ENCODE measurements at regions not wholly inside any gene's neighbourhood (a gene's known extent, or its start where the extent isn't known, plus 50 kb on each side); places are given as distances from the start of the nearest gene placed in this dataset.
A peak's percentile ranks its signal among the peaks of the same experiment; 100 is the strongest.

DNA sequence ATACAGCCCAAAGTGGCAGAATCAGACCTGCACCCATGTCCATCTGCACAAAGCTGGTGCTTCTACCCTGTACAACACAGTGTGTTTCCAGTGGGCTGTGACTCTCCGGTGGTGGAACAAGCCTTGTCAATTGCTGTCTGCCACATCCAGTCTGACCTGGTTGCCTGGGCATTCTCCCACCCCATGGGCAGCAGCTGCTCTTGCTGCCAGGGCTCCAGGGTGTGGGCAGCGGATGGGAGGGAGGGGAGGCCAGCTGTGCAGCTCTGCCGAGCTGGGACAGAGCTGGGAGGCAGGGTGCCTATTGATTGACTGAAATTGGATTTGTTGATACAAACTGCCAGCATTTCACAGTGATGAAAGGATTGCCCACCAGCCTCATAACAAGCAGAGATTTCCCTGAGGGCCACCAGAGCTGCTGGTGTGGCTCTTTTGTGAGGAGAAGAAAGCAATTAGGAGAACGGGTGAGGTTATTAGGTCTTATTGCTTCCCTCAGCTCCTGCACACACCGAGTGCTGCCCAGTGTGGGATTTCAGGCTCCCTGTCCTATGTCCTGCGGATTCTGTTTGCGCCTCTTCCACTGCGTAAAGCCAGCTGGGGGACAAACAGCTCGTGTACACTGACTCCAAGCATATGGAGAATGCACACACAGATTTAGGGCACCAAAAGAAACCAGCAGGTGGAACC is 150.8 kb downstream of the NRN1 start:
- H3K27ac Mint-ChIP-seq = no peak overlapping the region
- peaks cover 0 to 2% of the 10 kb centered on the region in 2 donors for H3K36me3 Mint-ChIP-seq
- H3K27me3 Mint-ChIP-seq = peaks cover 2 to 3% of the 10 kb centered on the region in 2 donors
- intact Hi-C loops (cut with micrococcal nuclease) = no loop called here
- no peaks in the 10 kb centered on the region for H3K9me3 Mint-ChIP-seq
- no peak overlapping the region for H3K4me3 Mint-ChIP-seq
- H3K27me3 ChIP-seq (ENCODE audit: insufficient read depth, low read length) = no peaks in the 10 kb centered on the region
- H3K27ac ChIP-seq (ENCODE audit: low read depth, low read length) = no peak overlapping the region
- H3K4me3 ChIP-seq (ENCODE audit: low read length in 2 of 2) = no peak overlapping the region
- H3K9me3 ChIP-seq (ENCODE audit: control insufficient read depth in 1 of 2, low read length in 2 of 2) = no peaks in the 10 kb centered on the region
- ChIA-PET POLR2A (ENCODE audit: partially characterized antibody) (interaction anchor here (1.1 kb wide), 1 partner anchor 11 kb away, joined by 5 read pairs; no protein-coding TSS in a partner anchor), CTCF (ENCODE audit: partially characterized antibody) (interaction anchor here (1.5 to 1.6 kb wide), 2 partner anchors 11 to 36 kb away, joined by 3 to 5 read pairs; no protein-coding TSS in a partner anchor)
- H3K4me1 Mint-ChIP-seq = peaks cover 0 to 6% (median 3%) of the 10 kb centered on the region in 4 donors
- no peak for DNase-seq
- H3K36me3 ChIP-seq (ENCODE audit: insufficient read depth, low read length) = no peaks in the 10 kb centered on the region
- peaks cover 8% of the 10 kb centered on the region for H3K4me1 ChIP-seq (ENCODE audit: insufficient read depth, low read length)

DNA sequence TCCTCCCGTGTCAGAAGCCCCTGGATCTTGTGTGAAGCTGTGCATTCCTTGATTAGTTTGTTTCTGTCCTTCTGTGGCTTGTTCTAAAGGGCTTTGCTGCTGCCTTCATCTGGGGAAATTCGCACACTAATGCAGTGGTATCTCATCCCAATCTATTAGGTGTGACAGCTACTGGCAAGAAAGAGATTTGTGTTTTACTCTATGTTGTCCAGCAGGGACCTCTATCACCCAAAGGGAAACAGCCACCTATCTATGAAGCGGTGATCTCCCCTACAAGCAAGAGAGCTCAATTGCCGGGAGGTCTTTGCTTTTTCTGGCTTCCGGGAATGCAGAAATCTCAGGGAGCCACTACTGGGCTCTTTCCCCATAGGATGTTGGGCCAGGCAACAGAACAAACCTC is 151.8 kb downstream of the NRN1 start:
- Mint-ChIP-seq H3K9me3 (no peaks in the 10 kb centered on the region), H3K4me1 (peaks cover 0 to 9% (median 5%) of the 10 kb centered on the region in 4 donors), H3K36me3 (no peaks in the 10 kb centered on the region), H3K27me3 (peaks cover 3 to 5% of the 10 kb centered on the region in 2 donors), H3K27ac (no peak overlapping the region), H3K4me3 (no peak overlapping the region)
- H3K9me3 ChIP-seq (ENCODE audit: control insufficient read depth in 1 of 2, low read length in 2 of 2) = no peaks in the 10 kb centered on the region
- ChIA-PET CTCF (ENCODE audit: partially characterized antibody) (interaction anchor here (1.5 to 1.6 kb wide), 2 partner anchors 10 to 37 kb away, joined by 3 to 5 read pairs; no protein-coding TSS in a partner anchor), POLR2A (ENCODE audit: partially characterized antibody) (no interaction called here)
- no peaks in the 10 kb centered on the region for H3K27me3 ChIP-seq (ENCODE audit: insufficient read depth, low read length)
- no peak for DNase-seq
- intact Hi-C loops (cut with micrococcal nuclease) = no loop called here
- H3K4me1 ChIP-seq (ENCODE audit: insufficient read depth, low read length) = peaks cover 15% of the 10 kb centered on the region
- no peak overlapping the region for H3K4me3 ChIP-seq (ENCODE audit: low read length in 2 of 2)
- H3K27ac ChIP-seq (ENCODE audit: low read depth, low read length) = no peak overlapping the region
- no peaks in the 10 kb centered on the region for H3K36me3 ChIP-seq (ENCODE audit: insufficient read depth, low read length)

DNA sequence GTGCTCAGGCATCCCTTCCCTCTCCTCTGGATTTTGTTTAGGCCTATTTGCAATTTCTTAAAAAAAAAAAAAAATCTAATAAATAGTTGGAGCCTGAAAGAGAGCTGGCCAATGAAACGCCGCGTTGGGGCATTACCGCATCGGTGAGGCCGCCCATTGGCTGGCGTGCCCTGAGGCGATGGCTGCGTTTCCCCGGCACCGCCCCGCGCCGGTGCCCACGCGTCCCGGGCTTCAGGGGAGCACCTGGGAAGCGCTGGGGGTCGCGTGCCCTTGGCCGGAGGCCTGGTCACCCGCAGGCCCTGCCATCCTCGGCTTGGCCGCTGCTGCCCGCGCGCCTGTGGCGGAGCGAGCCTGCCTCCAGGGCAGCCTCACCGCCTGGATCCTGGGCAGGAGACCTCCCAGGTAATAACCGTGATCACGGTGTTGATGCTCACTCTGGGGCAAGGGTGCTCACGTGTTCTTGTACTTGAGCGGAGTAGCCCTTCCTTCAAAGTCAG is 155.4 kb downstream of the NRN1 start:
- Histone ChIP-seq H3K27ac (ENCODE audit: low read depth, low read length) (peak overlapping the region; percentile 56), H3K4me3 (ENCODE audit: low read length in 2 of 2) (peak overlapping the region; percentile 68 to 69), H3K27me3 (ENCODE audit: insufficient read depth, low read length) (no peaks in the 10 kb centered on the region), H3K9me3 (ENCODE audit: control insufficient read depth in 1 of 2, low read length in 2 of 2) (no peaks in the 10 kb centered on the region), H3K4me1 (ENCODE audit: insufficient read depth, low read length) (peaks cover 15% of the 10 kb centered on the region), H3K36me3 (ENCODE audit: insufficient read depth, low read length) (no peaks in the 10 kb centered on the region)
- ChIA-PET CTCF (ENCODE audit: partially characterized antibody) (interaction anchor here (0.7 kb wide), 1 partner anchor 41 kb away, joined by 4 read pairs; no protein-coding TSS in a partner anchor), POLR2A (ENCODE audit: partially characterized antibody) (interaction anchor here (0.6 to 1.7 kb wide), 2 partner anchors 26 to 58 kb away, joined by 3 to 8 read pairs; no protein-coding TSS in a partner anchor)
- peaks cover 0 to 2% (median 0%) of the 10 kb centered on the region in 8 donors for H3K9me3 Mint-ChIP-seq
- peak overlapping the region; percentile 80 to 92 (median 86) for H3K4me3 Mint-ChIP-seq
- DNase-seq = peak; percentile 65 to 75 (median 71)
- H3K27me3 Mint-ChIP-seq = peaks cover 3% of the 10 kb centered on the region in 2 donors
- intact Hi-C loops (cut with micrococcal nuclease) = loop anchor here (1.0 kb wide), 1 partner anchor 15 kb away; no protein-coding TSS in a partner anchor
- peak overlapping the region in 6 of 7 donors; percentile 13 to 92 (median 88) for H3K27ac Mint-ChIP-seq
- peaks cover 0 to 13% (median 7%) of the 10 kb centered on the region in 4 donors for H3K4me1 Mint-ChIP-seq
- no peaks in the 10 kb centered on the region for H3K36me3 Mint-ChIP-seq

DNA sequence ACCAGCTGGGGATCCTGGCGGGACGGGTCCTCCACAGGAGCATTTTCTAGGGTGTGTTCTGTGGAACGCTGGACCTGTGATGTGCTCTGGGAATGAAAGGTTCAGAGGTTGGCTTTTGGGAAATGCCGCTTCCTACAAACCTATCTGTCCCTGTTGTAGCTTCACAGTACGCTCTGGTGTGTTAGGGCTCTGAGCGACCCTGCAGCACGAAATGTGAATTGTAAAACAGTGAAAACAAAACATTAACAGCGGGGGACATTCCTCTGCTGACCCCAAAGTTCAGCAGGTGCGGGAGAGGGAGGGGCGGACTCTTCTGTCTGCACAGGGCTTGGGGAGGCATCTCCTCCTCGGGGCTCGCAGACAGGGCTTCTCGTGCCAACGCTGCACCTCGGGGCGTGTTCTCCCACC is 155.9 kb downstream of the NRN1 start:
- DNase-seq = no peak
- Mint-ChIP-seq H3K9me3 (peaks cover 0 to 2% (median 0%) of the 10 kb centered on the region in 8 donors), H3K4me1 (peaks cover 0 to 13% (median 7%) of the 10 kb centered on the region in 4 donors), H3K36me3 (no peaks in the 10 kb centered on the region), H3K27me3 (peaks cover 3% of the 10 kb centered on the region in 2 donors), H3K27ac (peak overlapping the region in 5 of 7 donors; percentile 44 to 96 (median 86)), H3K4me3 (peak overlapping the region; percentile 80 to 92 (median 86))
- intact Hi-C loops (cut with micrococcal nuclease) = loop anchor here (1.0 kb wide), 1 partner anchor 15 kb away; no protein-coding TSS in a partner anchor
- H3K4me3 ChIP-seq (ENCODE audit: low read length in 2 of 2) = peak overlapping the region; percentile 29 to 68
- CTCF ChIA-PET (ENCODE audit: partially characterized antibody) = no interaction called here
- no peaks in the 10 kb centered on the region for H3K9me3 ChIP-seq (ENCODE audit: control insufficient read depth in 1 of 2, low read length in 2 of 2)
- POLR2A ChIA-PET (ENCODE audit: partially characterized antibody) = interaction anchor here (0.6 to 1.7 kb wide), 2 partner anchors 26 to 58 kb away, joined by 3 to 8 read pairs; no protein-coding TSS in a partner anchor
- H3K27me3 ChIP-seq (ENCODE audit: insufficient read depth, low read length) = no peaks in the 10 kb centered on the region
- no peaks in the 10 kb centered on the region for H3K36me3 ChIP-seq (ENCODE audit: insufficient read depth, low read length)
- H3K4me1 ChIP-seq (ENCODE audit: insufficient read depth, low read length) = peaks cover 15% of the 10 kb centered on the region
- H3K27ac ChIP-seq (ENCODE audit: low read depth, low read length) = peak overlapping the region; percentile 56

DNA sequence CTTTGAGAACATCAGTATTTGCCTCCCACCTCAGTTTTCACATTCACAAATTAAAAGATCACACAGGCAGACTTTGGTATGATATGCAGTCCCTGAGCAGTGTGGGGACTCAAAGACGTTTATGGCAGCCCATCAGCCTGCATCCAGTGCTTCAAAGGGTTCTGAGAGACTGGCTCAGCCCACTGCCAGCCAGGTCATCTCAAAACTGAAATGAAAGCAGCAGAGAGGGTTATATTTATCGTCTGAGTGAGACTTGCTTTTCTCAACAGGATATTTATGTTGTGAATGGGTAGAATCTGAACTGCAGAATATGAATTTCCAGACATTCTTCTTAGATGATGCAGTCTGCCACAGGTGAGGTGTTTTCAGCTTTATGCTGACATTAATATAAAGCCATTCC is 159.8 kb downstream of the NRN1 start:
- no peak overlapping the region for H3K4me3 ChIP-seq (ENCODE audit: low read length in 2 of 2)
- no peak overlapping the region for H3K27ac Mint-ChIP-seq
- H3K27me3 ChIP-seq (ENCODE audit: insufficient read depth, low read length) = no peaks in the 10 kb centered on the region
- intact Hi-C loops (cut with micrococcal nuclease) = no loop called here
- ChIA-PET CTCF (ENCODE audit: partially characterized antibody) (interaction anchor here (0.5 kb wide), 1 partner anchor 34 kb away, joined by 3 read pairs; no protein-coding TSS in a partner anchor), POLR2A (ENCODE audit: partially characterized antibody) (no interaction called here)
- no peaks in the 10 kb centered on the region for H3K36me3 ChIP-seq (ENCODE audit: insufficient read depth, low read length)
- H3K9me3 ChIP-seq (ENCODE audit: control insufficient read depth in 1 of 2, low read length in 2 of 2) = no peaks in the 10 kb centered on the region
- DNase-seq = no peak
- H3K4me1 Mint-ChIP-seq = peaks cover 0 to 12% (median 7%) of the 10 kb centered on the region in 4 donors
- peaks cover 0 to 3% of the 10 kb centered on the region in 2 donors for H3K27me3 Mint-ChIP-seq
- peaks cover 0 to 9% (median 3%) of the 10 kb centered on the region in 8 donors for H3K9me3 Mint-ChIP-seq
- no peaks in the 10 kb centered on the region for H3K36me3 Mint-ChIP-seq
- peaks cover 14% of the 10 kb centered on the region for H3K4me1 ChIP-seq (ENCODE audit: insufficient read depth, low read length)
- no peak overlapping the region for H3K4me3 Mint-ChIP-seq
- no peak overlapping the region for H3K27ac ChIP-seq (ENCODE audit: low read depth, low read length)

DNA sequence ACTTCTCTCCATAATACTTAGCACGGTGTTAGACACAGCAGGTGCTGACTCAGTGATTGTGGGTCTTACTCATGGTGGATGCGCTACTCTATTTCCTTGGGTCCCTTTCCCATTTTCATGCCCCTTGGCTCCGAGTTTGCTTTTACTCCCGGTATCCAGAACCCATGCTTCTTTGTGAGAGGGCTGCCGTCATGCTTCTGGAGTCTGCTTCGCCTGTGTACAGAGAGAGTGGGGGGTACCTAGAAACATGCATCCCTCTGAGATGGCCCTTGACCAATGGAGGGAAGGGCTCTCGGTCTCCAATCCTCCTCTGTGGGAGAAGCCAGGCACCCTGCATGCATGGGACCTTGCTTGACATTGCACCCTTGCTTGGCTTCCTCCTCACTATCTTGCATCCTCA is 160.4 kb downstream of the NRN1 start:
- Mint-ChIP-seq H3K4me3 (no peak overlapping the region), H3K9me3 (peaks cover 0 to 9% (median 3%) of the 10 kb centered on the region in 8 donors), H3K27ac (no peak overlapping the region), H3K36me3 (no peaks in the 10 kb centered on the region), H3K4me1 (peaks cover 0 to 8% (median 5%) of the 10 kb centered on the region in 4 donors), H3K27me3 (peaks cover 0 to 3% of the 10 kb centered on the region in 2 donors)
- no peaks in the 10 kb centered on the region for H3K9me3 ChIP-seq (ENCODE audit: control insufficient read depth in 1 of 2, low read length in 2 of 2)
- ChIA-PET CTCF (ENCODE audit: partially characterized antibody) (no interaction called here), POLR2A (ENCODE audit: partially characterized antibody) (interaction anchor here (0.8 kb wide), 1 partner anchor 24 kb away, joined by 3 read pairs; no protein-coding TSS in a partner anchor)
- H3K4me3 ChIP-seq (ENCODE audit: low read length in 2 of 2) = no peak overlapping the region
- peaks cover 9% of the 10 kb centered on the region for H3K4me1 ChIP-seq (ENCODE audit: insufficient read depth, low read length)
- no peak for DNase-seq
- intact Hi-C loops (cut with micrococcal nuclease) = no loop called here
- H3K27ac ChIP-seq (ENCODE audit: low read depth, low read length) = no peak overlapping the region
- H3K27me3 ChIP-seq (ENCODE audit: insufficient read depth, low read length) = no peaks in the 10 kb centered on the region
- H3K36me3 ChIP-seq (ENCODE audit: insufficient read depth, low read length) = no peaks in the 10 kb centered on the region

DNA sequence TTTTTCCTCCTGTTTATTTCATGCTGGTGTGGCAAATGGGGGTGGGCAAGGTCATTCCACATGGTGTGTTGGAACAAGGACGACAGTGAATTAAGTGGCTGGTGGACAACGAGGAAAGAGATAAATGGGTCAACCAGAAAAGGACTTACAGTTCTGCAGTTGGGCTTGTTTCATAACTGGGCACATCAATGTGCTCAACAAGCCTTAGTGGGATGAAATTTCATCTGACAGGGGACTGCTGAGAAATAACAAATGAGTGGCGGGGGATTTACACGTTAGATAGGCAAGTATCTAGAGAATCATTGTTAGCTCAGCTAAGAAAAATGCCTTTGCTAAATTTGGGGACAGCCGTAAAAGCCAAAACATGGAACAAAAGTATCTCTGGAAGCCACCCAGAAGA is 163.6 kb downstream of the NRN1 start:
- ChIA-PET CTCF (ENCODE audit: partially characterized antibody) (no interaction called here), POLR2A (ENCODE audit: partially characterized antibody) (no interaction called here)
- no peaks in the 10 kb centered on the region for H3K27me3 ChIP-seq (ENCODE audit: insufficient read depth, low read length)
- H3K9me3 Mint-ChIP-seq = peaks cover 0 to 9% (median 3%) of the 10 kb centered on the region in 8 donors
- no peaks in the 10 kb centered on the region for H3K27me3 Mint-ChIP-seq
- H3K9me3 ChIP-seq (ENCODE audit: control insufficient read depth in 1 of 2, low read length in 2 of 2) = no peaks in the 10 kb centered on the region
- H3K4me3 ChIP-seq (ENCODE audit: low read length in 2 of 2) = no peak overlapping the region
- H3K36me3 ChIP-seq (ENCODE audit: insufficient read depth, low read length) = no peaks in the 10 kb centered on the region
- H3K4me1 Mint-ChIP-seq = peaks cover 0 to 4% (median 2%) of the 10 kb centered on the region in 4 donors
- intact Hi-C loops (cut with micrococcal nuclease) = no loop called here
- no peak for DNase-seq
- H3K27ac ChIP-seq (ENCODE audit: low read depth, low read length) = no peak overlapping the region
- H3K4me1 ChIP-seq (ENCODE audit: insufficient read depth, low read length) = no peaks in the 10 kb centered on the region
- no peak overlapping the region for H3K4me3 Mint-ChIP-seq
- H3K27ac Mint-ChIP-seq = no peak overlapping the region
- H3K36me3 Mint-ChIP-seq = no peaks in the 10 kb centered on the region

All from CD4-positive, alpha-beta memory T cell (primary cell).